ENCODE measurements at regions not wholly inside any gene's neighbourhood (a gene's known extent, or its start where the extent isn't known, plus 50 kb on each side); places are given as distances from the start of the nearest gene placed in this dataset.
"Not testable (repeated sequence)": the region's sequence is repeated elsewhere in the genome, so short reads cannot be mapped to it uniquely, and the experiment has no call there.

GRCh38 chr1:83508485-83509151 lies 490.3 kb downstream of the TTLL7 start:
- DNase-seq = peak; percentile 8

- no peak for DNase-seq
These were observed 493.8 kb downstream of the TTLL7 start for GRCh38 chr1:83505148-83505547.

DNA sequence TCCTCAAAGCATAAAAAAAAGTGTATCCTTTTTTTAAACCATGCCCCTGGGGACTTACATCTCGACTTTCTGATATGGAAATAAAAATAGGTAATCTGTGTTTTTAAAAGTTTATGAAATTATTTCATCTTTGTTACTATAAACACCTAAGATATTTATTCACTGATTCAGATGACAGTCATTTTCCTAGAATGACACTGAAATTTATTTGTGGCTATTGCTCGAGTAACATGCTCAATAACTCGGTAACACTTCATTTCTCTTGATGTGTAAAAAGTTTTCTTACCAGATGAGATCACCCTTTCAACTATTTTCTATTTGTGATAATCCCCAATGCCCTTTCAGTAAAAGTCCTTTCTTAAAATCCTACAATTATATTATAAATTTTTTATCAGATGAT lies 495.8 kb downstream of the TTLL7 start:
- no peak for DNase-seq

DNA sequence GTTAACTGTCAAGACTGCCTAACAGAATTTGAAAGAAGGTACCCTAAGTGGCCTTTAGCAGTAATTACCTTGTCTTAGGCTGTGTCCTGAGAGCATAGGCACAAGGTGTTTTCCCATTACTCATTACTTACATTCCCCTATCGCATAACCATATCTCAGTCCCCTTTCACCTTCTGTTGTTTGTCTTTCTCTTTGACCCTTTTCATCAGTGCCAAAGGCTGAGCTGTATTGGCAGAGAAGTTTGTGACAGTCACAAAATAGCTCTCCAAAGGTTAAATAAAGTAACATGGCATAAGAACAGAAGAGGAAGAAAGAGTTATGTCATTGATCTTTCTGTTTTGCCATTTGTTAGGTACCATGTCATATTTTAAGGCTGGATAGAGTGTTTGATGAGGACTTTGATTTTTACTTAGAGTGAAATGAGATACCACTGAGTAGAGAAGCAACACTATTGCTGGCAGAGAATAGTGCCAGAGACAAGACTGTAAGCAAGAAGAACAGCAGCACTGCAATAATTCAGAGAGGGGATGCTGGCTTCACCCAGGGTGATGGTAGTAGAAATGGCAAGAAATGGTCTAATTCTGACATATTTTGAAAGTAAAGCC lies 497.8 kb downstream of the TTLL7 start:
- no peak for DNase-seq

DNA sequence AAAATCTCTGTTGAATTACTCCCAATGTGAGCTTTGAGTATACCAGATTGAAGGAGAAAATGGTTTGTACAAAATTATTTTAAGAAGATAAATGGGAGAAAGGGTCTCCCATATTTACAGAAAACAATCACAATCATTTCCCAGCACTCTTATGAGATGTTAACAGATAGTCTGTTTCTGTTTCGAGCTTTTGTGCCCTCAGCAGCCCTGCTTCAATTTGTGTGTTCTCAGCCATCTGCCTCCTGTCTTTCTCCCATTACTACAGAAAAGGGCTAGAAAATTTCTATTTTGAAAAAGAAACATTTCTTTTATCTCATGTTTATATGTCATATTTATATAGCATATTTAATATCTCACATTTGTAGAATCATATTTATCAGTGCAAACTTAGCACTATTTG lies 498.4 kb downstream of the TTLL7 start:
- no peak for DNase-seq

DNA sequence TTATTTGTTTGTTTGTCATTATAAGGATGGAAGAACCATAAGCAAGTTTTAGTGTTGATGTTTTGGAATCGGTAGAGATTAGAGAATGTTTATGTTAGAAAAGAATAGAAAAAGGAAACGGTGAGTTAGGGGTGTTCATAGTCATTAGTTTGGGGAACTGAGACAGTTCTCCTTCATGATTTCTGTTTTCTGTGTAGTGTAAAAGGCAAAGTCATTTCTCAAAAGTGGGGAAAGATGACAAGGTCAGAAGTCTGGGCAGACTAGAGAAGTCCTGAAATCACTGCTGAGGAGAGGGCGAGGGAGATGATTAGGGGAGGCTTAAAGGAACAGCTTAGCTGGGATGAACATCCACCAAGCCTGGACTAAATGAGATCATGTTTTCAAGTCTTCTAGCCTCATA lies 498.9 kb downstream of the TTLL7 start:
- no peak for DNase-seq

DNA sequence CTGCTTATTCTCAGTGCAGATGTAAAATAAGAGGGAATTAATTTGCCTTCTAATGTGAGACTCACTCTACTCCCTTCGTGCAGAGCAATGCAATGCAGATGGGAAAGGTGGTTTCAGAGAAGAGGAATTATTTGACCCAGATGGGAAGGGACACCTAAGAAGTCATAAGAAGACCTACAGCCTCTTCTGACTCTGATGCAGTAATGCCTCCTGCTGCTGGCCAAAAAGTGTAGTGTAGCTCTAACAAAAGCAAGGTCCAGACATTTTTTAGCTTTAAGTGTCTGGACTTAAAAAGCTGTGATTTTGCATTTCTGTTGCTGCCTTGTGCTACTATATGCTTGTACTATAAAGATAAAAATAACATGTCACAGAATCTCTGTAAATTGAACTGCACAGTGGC lies 501.4 kb downstream of the TTLL7 start:
- DNase-seq = no peak

GRCh38 chr1:83495560-83495959 lies 503.4 kb downstream of the TTLL7 start:
- DNase-seq = no peak

- DNase-seq = no peak
These were observed 505.3 kb downstream of the TTLL7 start for GRCh38 chr1:83493633-83494032.

- no peak for DNase-seq
These were observed 507.0 kb downstream of the TTLL7 start for GRCh38 chr1:83491930-83492329.

DNA sequence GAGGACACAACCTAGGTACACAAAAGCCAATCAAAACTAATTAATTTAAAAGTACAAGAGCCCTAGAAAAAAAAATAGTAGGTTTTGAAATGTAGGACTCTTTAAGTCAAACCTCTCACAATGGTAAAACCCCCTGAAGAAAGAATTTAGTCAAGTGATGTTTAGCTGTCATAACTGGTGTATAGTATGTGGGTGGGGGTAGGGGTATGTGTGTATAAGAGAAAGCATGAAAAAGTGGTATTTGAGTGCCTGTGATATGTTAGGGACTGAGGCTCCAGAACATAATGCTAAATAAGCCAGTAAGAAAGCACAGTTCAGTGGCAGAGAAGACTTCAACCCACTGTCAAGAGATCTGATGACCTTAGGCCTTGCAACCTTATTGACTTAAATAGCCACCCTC lies 507.9 kb downstream of the TTLL7 start:
- no peak for DNase-seq

GRCh38 chr1:83488105-83488504 lies 510.8 kb downstream of the TTLL7 start:
- not testable (repeated sequence) for DNase-seq

GRCh38 chr1:83487460-83487859 lies 511.5 kb downstream of the TTLL7 start:
- not testable (repeated sequence) for DNase-seq

GRCh38 chr1:83485314-83486019 lies 513.5 kb downstream of the TTLL7 start:
- DNase-seq = not testable (repeated sequence)

- not testable (repeated sequence) for DNase-seq
These were observed 517.6 kb downstream of the TTLL7 start for GRCh38 chr1:83481284-83481683.

- DNase-seq = not testable (repeated sequence)
These were observed 519.2 kb downstream of the TTLL7 start for GRCh38 chr1:83479591-83480239.

DNA sequence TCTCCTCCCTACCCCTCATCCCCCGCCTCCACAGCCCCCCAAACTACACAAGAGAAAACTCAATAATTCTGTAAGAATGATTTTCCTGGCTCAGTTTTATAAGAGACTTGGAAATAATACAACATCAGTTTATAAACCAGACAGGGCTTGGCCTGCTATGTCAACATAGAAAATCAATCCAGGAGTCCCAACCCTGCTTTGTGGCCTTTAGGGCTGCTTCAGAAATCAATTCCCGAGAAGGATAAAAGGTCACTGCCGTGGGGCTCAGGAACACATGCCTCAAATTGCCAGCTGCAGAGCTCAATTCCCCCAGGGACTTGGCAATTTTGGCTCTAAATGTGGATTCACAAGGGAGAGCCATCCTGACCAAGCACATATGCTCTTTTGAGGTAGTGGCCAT lies 520.8 kb downstream of the TTLL7 start:
- DNase-seq = not testable (repeated sequence)

GRCh38 chr1:83476518-83476917 lies 522.4 kb downstream of the TTLL7 start:
- not testable (repeated sequence) for DNase-seq

- DNase-seq = not testable (repeated sequence)
These were observed 524.0 kb downstream of the TTLL7 start for GRCh38 chr1:83474946-83475345.

GRCh38 chr1:83473986-83474385 lies 524.9 kb downstream of the TTLL7 start:
- not testable (repeated sequence) for DNase-seq

DNA sequence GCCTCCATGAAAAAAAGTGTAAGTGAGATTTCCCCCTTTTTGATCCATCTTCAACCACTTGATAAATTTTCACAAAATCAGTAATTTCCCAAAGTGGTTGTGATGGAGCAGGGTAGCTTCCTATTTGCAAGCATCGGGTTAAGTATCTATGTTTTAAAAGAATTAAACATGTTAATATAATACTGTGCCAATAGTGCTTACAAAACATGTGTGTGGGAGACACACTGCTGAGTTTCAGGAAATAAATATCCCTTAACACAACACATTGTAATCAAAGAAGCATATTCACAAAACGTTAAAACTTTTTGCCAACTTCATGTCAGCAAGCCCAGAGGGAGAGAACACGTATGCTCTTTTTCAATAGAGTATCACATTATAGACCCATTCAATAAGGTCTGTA lies 526.9 kb downstream of the TTLL7 start:
- not testable (repeated sequence) for DNase-seq

- not testable (repeated sequence) for DNase-seq
These were observed 527.7 kb downstream of the TTLL7 start for GRCh38 chr1:83471272-83471671.

GRCh38 chr1:83468336-83468735 lies 530.6 kb downstream of the TTLL7 start:
- not testable (repeated sequence) for DNase-seq
